WERI-Rb-1 (cell line): ENCODE measurements at regions not wholly inside any gene's neighbourhood (a gene's known extent, or its start where the extent isn't known, plus 50 kb on each side); places are given as distances from the start of the nearest gene placed in this dataset.

Experiments
- DNase-seq: peaks from one replicate; pipeline ENCODE4 v3.0.0-alpha.2; 2020
- H3K27ac ChIP-seq: fragments of 250-450 bp; sonication (Bioruptor Pico); 2 replicates; pipeline ENCODE4 v1.5.1; 2020; ENCODE audit warnings: mild to moderate bottlenecking, moderate library complexity
- H3K27me3 ChIP-seq: fragments of 250-450 bp; sonication (Bioruptor Pico); 2 replicates; pipeline ENCODE4 v1.5.1; 2021; ENCODE audit warnings: mild to moderate bottlenecking, low read depth, moderate library complexity; ENCODE audit not compliant: insufficient read depth, severe bottlenecking
- H3K36me3 ChIP-seq: fragments of 250-450 bp; sonication (Bioruptor Pico); 2 replicates; pipeline ENCODE4 v1.5.1; 2020; ENCODE audit warnings: mild to moderate bottlenecking, moderate library complexity
- H3K4me3 ChIP-seq: 2 replicates; pipeline ENCODE4 v1.5.1; 2011; ENCODE audit warnings: low read depth, mild to moderate bottlenecking, control low read depth, low read length
- H3K9me3 ChIP-seq: fragments of 250-450 bp; sonication (Bioruptor Pico); 2 replicates; pipeline ENCODE4 v1.5.1; 2021; ENCODE audit warnings: mild to moderate bottlenecking, moderate library complexity; ENCODE audit not compliant: severe bottlenecking
- CTCF ChIP-seq: IDR thresholded peaks from 2 replicates; pipeline ENCODE4 v1.5.1; 2011; ENCODE audit warnings: low read depth, mild to moderate bottlenecking, control low read depth, inconsistent platforms, low read length

- Histone ChIP-seq H3K4me3 (no peak overlapping the region), H3K36me3 (no peaks in the 10 kb centered on the region), H3K27ac (no peak overlapping the region), H3K9me3 (no peaks in the 10 kb centered on the region), H3K27me3 (peaks cover 33% of the 10 kb centered on the region)
- no peak for TF ChIP-seq CTCF
- no peak for DNase-seq
Measured at GRCh38 chr15:91716536-91716935, 137.0 kb upstream of the SLCO3A1 start.

DNA sequence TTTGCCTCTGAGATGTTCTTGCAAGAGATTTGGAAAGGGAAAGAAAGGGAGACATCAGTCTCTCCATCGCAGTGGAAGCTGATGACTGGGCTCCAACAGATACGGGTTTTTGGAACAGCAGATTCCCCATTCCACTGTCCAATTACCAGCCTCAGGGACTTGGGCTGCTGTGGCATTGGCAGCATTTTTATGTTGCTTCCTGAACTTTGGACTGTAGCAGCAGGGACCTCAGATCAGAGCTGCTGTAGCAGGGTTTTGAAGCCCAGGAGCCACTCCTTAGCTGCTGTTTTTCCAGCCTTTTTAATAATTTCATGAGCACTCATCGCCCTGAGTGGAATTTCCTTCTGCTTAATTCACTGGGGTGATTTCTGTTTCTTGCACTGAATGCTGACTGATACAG lies 135.7 kb upstream of the SLCO3A1 start:
- Histone ChIP-seq H3K27me3 (peaks cover 32% of the 10 kb centered on the region), H3K36me3 (no peaks in the 10 kb centered on the region), H3K9me3 (no peaks in the 10 kb centered on the region), H3K27ac (no peak overlapping the region), H3K4me3 (no peak overlapping the region)
- no peak for DNase-seq
- no peak for TF ChIP-seq CTCF

GRCh38 chr15:91723959-91724358 lies 129.5 kb upstream of the SLCO3A1 start:
- H3K9me3 ChIP-seq = no peaks in the 10 kb centered on the region
- H3K36me3 ChIP-seq = no peaks in the 10 kb centered on the region
- peaks cover 51% of the 10 kb centered on the region for H3K27me3 ChIP-seq
- no peak for TF ChIP-seq CTCF
- no peak for DNase-seq
- H3K4me3 ChIP-seq = no peak overlapping the region
- H3K27ac ChIP-seq = no peak overlapping the region

DNA sequence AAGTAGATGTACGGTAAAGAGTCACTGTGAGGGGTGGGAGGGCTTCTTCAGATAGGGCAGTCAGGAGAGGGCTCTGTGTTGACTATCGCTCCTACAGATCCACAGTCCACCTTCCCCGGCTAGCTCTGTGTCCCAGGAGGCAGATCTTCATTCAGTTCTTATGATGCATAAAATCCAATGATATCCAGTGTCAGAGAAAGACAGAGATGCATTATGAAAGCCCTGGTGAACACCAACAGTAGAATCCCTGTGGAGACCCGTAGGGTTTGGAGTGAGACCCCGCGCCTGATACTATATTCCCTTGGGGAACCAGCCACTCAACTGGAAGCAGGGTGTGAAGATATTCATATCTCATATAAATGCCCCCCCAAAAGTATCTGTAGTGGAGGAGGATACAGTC lies 119.8 kb upstream of the SLCO3A1 start:
- peaks cover 82% of the 10 kb centered on the region for H3K27me3 ChIP-seq
- DNase-seq = no peak
- H3K27ac ChIP-seq = no peak overlapping the region
- no peaks in the 10 kb centered on the region for H3K36me3 ChIP-seq
- no peak for TF ChIP-seq CTCF
- no peaks in the 10 kb centered on the region for H3K9me3 ChIP-seq
- no peak overlapping the region for H3K4me3 ChIP-seq

DNA sequence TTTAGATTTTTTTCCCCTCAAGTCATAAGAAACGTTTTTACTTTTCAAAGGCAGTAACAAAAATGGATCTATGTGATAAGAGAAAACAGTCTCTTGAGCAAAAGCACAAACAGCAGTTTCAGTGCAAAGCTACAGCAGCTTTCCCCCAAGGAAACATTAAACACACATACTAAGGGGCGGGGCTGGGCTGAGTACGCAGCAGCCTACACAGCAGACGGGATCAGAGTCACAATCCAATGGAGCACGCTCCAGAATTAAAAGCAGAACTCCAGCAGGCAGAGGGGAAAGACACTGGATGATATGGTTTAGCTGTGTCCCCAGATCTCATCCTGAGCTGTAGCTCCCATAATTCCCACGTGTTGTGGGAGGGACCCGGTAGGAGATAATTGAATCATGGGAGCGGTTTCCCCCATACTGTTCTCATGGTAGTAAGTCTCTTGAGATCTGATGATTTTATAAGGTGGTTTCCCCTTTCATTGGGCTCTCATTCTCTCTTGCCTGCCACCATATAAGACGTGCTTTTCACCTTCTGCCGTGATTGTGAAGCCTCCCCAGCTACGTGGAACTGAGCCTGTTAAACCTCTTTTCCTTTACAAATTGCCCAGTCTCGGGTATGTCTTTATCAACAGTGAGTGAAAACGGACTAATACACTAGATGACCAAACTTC lies 116.2 kb upstream of the SLCO3A1 start:
- Histone ChIP-seq H3K27me3 (peaks cover 82% of the 10 kb centered on the region), H3K27ac (no peak overlapping the region), H3K36me3 (no peaks in the 10 kb centered on the region), H3K4me3 (no peak overlapping the region), H3K9me3 (no peaks in the 10 kb centered on the region)
- DNase-seq = no peak
- TF ChIP-seq CTCF = no peak

- no peak for DNase-seq
- Histone ChIP-seq H3K36me3 (no peaks in the 10 kb centered on the region), H3K4me3 (no peak overlapping the region), H3K9me3 (no peaks in the 10 kb centered on the region), H3K27ac (no peak overlapping the region), H3K27me3 (peaks cover 70% of the 10 kb centered on the region)
- no peak for TF ChIP-seq CTCF
Measured at GRCh38 chr15:91741986-91742385, 111.5 kb upstream of the SLCO3A1 start.
